GM12878 (cell line): ENCODE measurements at regions not wholly inside any gene's neighbourhood (a gene's known extent, or its start where the extent isn't known, plus 50 kb on each side); places are given as distances from the start of the nearest gene placed in this dataset.

ENCODE experiments used
- ATAC-seq: fragments of 200-7000 bp; cut with Tn5 transposase; 3 replicates; pipeline ENCODE4 v1.9.1; 2020; ENCODE audit warnings: mild to moderate bottlenecking, moderate library complexity
- BruUV-seq: library from RNA; stranded (reverse); fragments of 400-500 nt; replicated peaks from 2 replicates; lab custom pipeline; 2021; lab: Mats Ljungman, UMichigan
- CTCF ChIA-PET: fragments of 300-600 bp; sonication (Branson Sonifier 250); formaldehyde crosslinking; extraction: SDS; loops from one replicate; lab custom pipeline; 2021; ENCODE audit warnings: inconsistent platforms; lab: Yijun Ruan, JAX
- POLR2A ChIA-PET: fragments of 350-600 bp; formaldehyde crosslinking; extraction: SDS; loops from one replicate; lab custom pipeline; 2021; ENCODE audit warnings: inconsistent platforms; lab: Charles Lee
- RAD21 ChIA-PET: fragments of 300-600 bp; sonication (Branson Sonifier 250); formaldehyde crosslinking; loops from one replicate; lab custom pipeline; 2023; ENCODE audit warnings: antibody characterized with exemption; ENCODE audit not compliant: unreplicated experiment; lab: Charles Lee
- SMC1A ChIA-PET: fragments of 300-600 bp; sonication (Branson Sonifier 250); formaldehyde crosslinking; loops from one replicate; lab custom pipeline; 2023; ENCODE audit not compliant: unreplicated experiment, uncharacterized antibody; lab: Charles Lee
- DNase-seq: peaks from one replicate; pipeline ENCODE4 v3.0.0-alpha.2; 2011; ENCODE audit warnings: low read depth, low spot score
- FAIRE-seq: peaks from 3 replicates; lab custom pipeline; 2011; peaks lifted over from hg19 to GRCh38; lab: Jason Lieb, UNC
- H2AFZ ChIP-seq: 2 replicates; pipeline ENCODE4 v1.6.0; 2011; ENCODE audit warnings: low read depth, low read length, control low read depth; ENCODE audit not compliant: control insufficient read depth
- H3K27ac ChIP-seq: 2 replicates; pipeline ENCODE4 v1.5.1; 2011; ENCODE audit warnings: control low read depth; ENCODE audit not compliant: control insufficient read depth, insufficient read depth
- H3K27me3 ChIP-seq, 2 experiments: replicated peaks in 1 of 2; 2 replicates each; pipeline versions ENCODE4 v1.6.0 to v1.6.1; 2011; ENCODE audit warnings: low read length in 1 of 2; ENCODE audit not compliant: control insufficient read depth in 2 of 2, insufficient read depth in 2 of 2
- H3K36me3 ChIP-seq, 2 experiments: 2 replicates each; pipeline ENCODE4 v1.5.1; 2011; ENCODE audit warnings: low read length in 1 of 2; ENCODE audit not compliant: control insufficient read depth in 2 of 2, insufficient read depth in 2 of 2
- H3K4me1 ChIP-seq: 2 replicates; pipeline ENCODE4 v1.6.1; 2011; ENCODE audit warnings: mild to moderate bottlenecking, low read length, moderate library complexity, mixed read lengths; ENCODE audit not compliant: control insufficient read depth, insufficient read depth
- H3K4me2 ChIP-seq: 2 replicates; pipeline ENCODE4 v1.6.0; 2011; ENCODE audit warnings: control low read depth; ENCODE audit not compliant: control insufficient read depth, insufficient read depth
- H3K4me3 ChIP-seq: fragments of 200-600 bp; sonication (generic); 2 replicates; pipeline ENCODE4 v1.5.1; 2016
- H3K79me2 ChIP-seq: 2 replicates; pipeline ENCODE4 v1.6.0; 2011; ENCODE audit warnings: low read length; ENCODE audit not compliant: control insufficient read depth, insufficient read depth
- H3K9ac ChIP-seq: 2 replicates; pipeline ENCODE4 v1.8.0; 2011; ENCODE audit warnings: low read length, control low read depth, mixed read lengths; ENCODE audit not compliant: control insufficient read depth, insufficient read depth
- H3K9me3 ChIP-seq: replicated peaks from 3 replicates; pipeline ENCODE4 v1.5.1; 2011; ENCODE audit warnings: mild to moderate bottlenecking, low read length; ENCODE audit not compliant: control insufficient read depth, insufficient read depth
- H4K20me1 ChIP-seq: 2 replicates; pipeline ENCODE4 v1.6.0; 2011; ENCODE audit not compliant: control insufficient read depth, insufficient read depth
- CBX3 ChIP-seq: fragments of 200-600 bp; sonication (generic); IDR thresholded peaks from 2 replicates; pipeline ENCODE4 v1.6.1; 2016; ENCODE audit warnings: low read depth, borderline replicate concordance
- CBX5 ChIP-seq: sonication (generic); IDR thresholded peaks from 2 replicates; pipeline ENCODE4 v1.6.1; 2016; ENCODE audit warnings: low read depth, moderate library complexity, mild to moderate bottlenecking, inconsistent platforms
- EED ChIP-seq: sonication (generic); IDR thresholded peaks from 2 replicates; pipeline ENCODE4 v1.6.1; 2016; ENCODE audit warnings: antibody characterized with exemption, low read depth
- KAT2A ChIP-seq: conservative IDR thresholded peaks from 2 replicates; pipeline ENCODE4 v1.6.1; 2011; ENCODE audit warnings: low read depth, low read length; ENCODE audit not compliant: control insufficient read depth
- NR2F1 ChIP-seq: fragments of 450-650 bp; conservative IDR thresholded peaks from 2 replicates; pipeline ENCODE4 v1.6.1; 2017; ENCODE audit warnings: mild to moderate bottlenecking
- PAX5 ChIP-seq: IDR thresholded peaks from 2 replicates; pipeline ENCODE4 v1.6.1; 2011; ENCODE audit warnings: low read depth, low read length, borderline replicate concordance
- POLR2AphosphoS5 ChIP-seq: IDR thresholded peaks from 2 replicates; pipeline ENCODE4 v1.6.1; 2011; ENCODE audit warnings: mild to moderate bottlenecking, low read length, inconsistent platforms
- RBBP5 ChIP-seq: fragments of 200-600 bp; sonication (generic); conservative IDR thresholded peaks from 2 replicates; pipeline ENCODE4 v1.6.1; 2016
- STAT1 ChIP-seq: fragments of 450-650 bp; conservative IDR thresholded peaks from 2 replicates; pipeline ENCODE4 v1.6.1; 2014; ENCODE audit warnings: antibody characterized with exemption, mild to moderate bottlenecking
- TBL1XR1 ChIP-seq: IDR thresholded peaks from 2 replicates; pipeline ENCODE4 v1.6.1; 2012; ENCODE audit warnings: low read depth, low read length, improper control_type of control experiment
- ZNF384 ChIP-seq: IDR thresholded peaks from 2 replicates; pipeline ENCODE4 v1.6.1; 2012; ENCODE audit warnings: low read depth, mild to moderate bottlenecking, low read length, improper control_type of control experiment, borderline replicate concordance
- WGBS: methylation state at CpG from one replicate; pipeline ENCODE4 v1.1.6; 2016; ENCODE audit warnings: low lambda C conversion rate; ENCODE audit not compliant: insufficient replicate concordance, insufficient coverage; ENCODE audit errors: missing lambda C conversion rate; 5-methylcytosine and 5-hydroxymethylcytosine counted together
- in situ Hi-C: fragments of 300-500 bp; cut with MboI; formaldehyde crosslinking; loops from 9 replicates; pipeline ENCODE4 v1.14.3; 2018; ENCODE audit warnings: mixed read lengths
- intact Hi-C: fragments of 100-400 bp; cut with micrococcal nuclease; formaldehyde crosslinking; loops from one replicate; pipeline ENCODE4 v1.14.2; 2022; ENCODE audit not compliant: unreplicated experiment
- TF ChIP-seq, protein P1 (sequence below): fragments of 450-650 bp; formaldehyde crosslinking; IDR thresholded peaks from 2 replicates; pipeline ENCODE4 v1.4.0; 2022; ENCODE audit warnings: mild to moderate bottlenecking, moderate library complexity

DNA sequence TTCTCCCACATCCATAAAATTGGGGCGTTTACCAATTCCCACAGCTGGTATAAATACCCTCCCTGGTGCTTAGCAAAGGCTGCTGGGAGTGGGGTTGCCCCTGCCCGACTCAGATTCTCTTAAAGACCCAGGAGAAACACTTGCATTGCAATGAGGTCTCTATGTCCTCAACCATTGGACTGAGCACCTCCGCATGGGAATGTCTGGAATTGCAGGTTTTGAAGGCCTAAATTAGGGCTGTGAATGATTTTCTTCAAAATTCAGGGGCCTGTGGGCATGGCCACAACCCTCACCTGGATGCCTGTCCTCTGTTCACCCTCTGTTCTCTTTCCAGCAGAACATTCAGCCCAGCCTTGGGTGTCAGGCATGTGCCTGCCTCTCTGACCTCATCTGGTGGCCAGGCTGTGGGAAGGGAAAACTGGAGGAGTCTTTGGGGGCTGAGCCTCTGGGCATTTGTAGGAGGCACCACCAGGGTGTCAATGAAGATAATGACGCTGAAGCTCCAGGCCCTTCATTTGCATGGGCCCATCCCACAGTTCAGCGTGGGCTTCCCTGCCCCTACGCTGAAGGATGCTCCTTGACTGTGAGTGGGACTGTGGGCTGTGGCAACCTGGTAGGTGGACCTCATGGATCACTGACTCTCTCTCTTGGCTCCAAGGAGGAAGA lies 52.7 kb upstream of the MYEOV start:
- Histone ChIP-seq H3K4me3 (no peak overlapping the region), H3K79me2 (no peaks in the 10 kb centered on the region), H2AFZ (no peak overlapping the region), H3K36me3 (no peaks in the 10 kb centered on the region), H3K27ac (no peak overlapping the region), H3K9me3 (peaks cover 1% of the 10 kb centered on the region; the same call in 2 of the 3 replicates), H3K9ac (no peak overlapping the region), H3K4me2 (no peak overlapping the region), H4K20me1 (no peaks in the 10 kb centered on the region), H3K27me3 (no peaks in the 10 kb centered on the region), H3K4me1 (no peaks in the 10 kb centered on the region; the same call in 1 of the 2 replicates)
- CTCF ChIA-PET: interaction anchor here (0.9 to 2.2 kb wide), 2 partner anchors 101 to 110 kb away, joined by 4 to 6 read pairs; no protein-coding TSS in a partner anchor
- DNase-seq: no peak
- POLR2A ChIA-PET: no interaction called here
- no peak for FAIRE-seq
- intact Hi-C loops: no loop called here
- in situ Hi-C loops: no loop called here
- 80% methylated on average over 6 of the region's 6 CpGs for WGBS
- RAD21 ChIA-PET: no interaction called here
- no peak for ATAC-seq
- no TSS peak for BruUV-seq
- TF ChIP-seq POLR2AphosphoS5 (no peak), CBX5 (no peak), KAT2A (no peak), ZNF384 (no peak), RBBP5 (no peak), EED (no peak), TBL1XR1 (no peak), PAX5 (no peak), STAT1 (no peak), NR2F1 (no peak), CBX3 (no peak)
- TF ChIP-seq, protein P1, sequence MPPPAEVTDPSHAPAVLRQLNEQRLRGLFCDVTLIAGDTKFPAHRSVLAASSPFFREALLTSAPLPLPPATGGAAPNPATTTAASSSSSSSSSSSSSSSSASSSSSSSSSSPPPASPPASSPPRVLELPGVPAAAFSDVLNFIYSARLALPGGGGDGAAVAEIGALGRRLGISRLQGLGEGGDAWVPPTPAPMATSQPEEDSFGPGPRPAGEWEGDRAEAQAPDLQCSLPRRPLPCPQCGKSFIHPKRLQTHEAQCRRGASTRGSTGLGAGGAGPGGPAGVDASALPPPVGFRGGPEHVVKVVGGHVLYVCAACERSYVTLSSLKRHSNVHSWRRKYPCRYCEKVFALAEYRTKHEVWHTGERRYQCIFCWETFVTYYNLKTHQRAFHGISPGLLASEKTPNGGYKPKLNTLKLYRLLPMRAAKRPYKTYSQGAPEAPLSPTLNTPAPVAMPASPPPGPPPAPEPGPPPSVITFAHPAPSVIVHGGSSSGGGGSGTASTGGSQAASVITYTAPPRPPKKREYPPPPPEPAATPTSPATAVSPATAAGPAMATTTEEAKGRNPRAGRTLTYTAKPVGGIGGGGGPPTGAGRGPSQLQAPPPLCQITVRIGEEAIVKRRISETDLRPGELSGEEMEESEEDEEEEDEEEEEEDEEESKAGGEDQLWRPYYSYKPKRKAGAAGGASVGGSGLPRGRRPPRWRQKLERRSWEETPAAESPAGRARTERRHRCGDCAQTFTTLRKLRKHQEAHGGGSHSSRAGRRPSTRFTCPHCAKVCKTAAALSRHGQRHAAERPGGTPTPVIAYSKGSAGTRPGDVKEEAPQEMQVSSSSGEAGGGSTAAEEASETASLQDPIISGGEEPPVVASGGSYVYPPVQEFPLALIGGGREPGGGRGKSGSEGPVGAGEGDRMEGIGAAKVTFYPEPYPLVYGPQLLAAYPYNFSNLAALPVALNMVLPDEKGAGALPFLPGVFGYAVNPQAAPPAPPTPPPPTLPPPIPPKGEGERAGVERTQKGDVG (CRISPR knock-in tag): no peak
- SMC1A ChIA-PET: interaction anchor here (1.6 kb wide), 1 partner anchor 56 kb away, joined by 4 read pairs; no protein-coding TSS in a partner anchor
